Body of pancreas (tissue), 4 donors: ENCODE measurements at regions not wholly inside any gene's neighbourhood (a gene's known extent, or its start where the extent isn't known, plus 50 kb on each side); places are given as distances from the start of the nearest gene placed in this dataset.

Experiments
- ATAC-seq: fragments of 150-250 bp; one replicate; pipeline ENCODE4 v1.9.1; 2016
- DNase-seq, 4 donors: peaks; one replicate each; pipeline ENCODE4 v3.0.0-alpha.2; 2019
- H3K27ac ChIP-seq, 4 donors: fragments of 200-600 bp; sonication (generic); 1 replicate in 3 of 4; 2 replicates in 1 of 4; pipeline versions ENCODE4 v1.5.1 to v1.6.1; 2016 to 2019; ENCODE audit warnings: mild to moderate bottlenecking in 1 of 4, mixed read lengths in 1 of 4, moderate library complexity in 1 of 4
- H3K27me3 ChIP-seq, 2 donors: fragments of 200-600 bp; sonication (generic); one replicate each; pipeline ENCODE4 v1.6.0; 2016; ENCODE audit warnings: mild to moderate bottlenecking in 1 of 2
- H3K36me3 ChIP-seq, 2 donors: fragments of 200-600 bp; sonication (generic); replicated peaks in 1 of 2; 2 replicates each; pipeline ENCODE4 v1.5.1; 2016; ENCODE audit warnings: low read depth in 2 of 2; ENCODE audit not compliant: insufficient read depth in 1 of 2
- H3K4me1 ChIP-seq: fragments of 200-600 bp; sonication (generic); one replicate; pipeline ENCODE4 v1.6.0; 2016
- H3K4me3 ChIP-seq, 2 donors: fragments of 200-600 bp; sonication (generic); 1 replicate in 1 of 2; 2 replicates in 1 of 2; pipeline ENCODE4 v1.5.1; 2016 to 2019
- H3K9me3 ChIP-seq, 3 donors: fragments of 200-600 bp; sonication (generic); 1 replicate in 2 of 3; 2 replicates in 1 of 3; pipeline ENCODE4 v1.5.1; 2016
- POLR2A ChIP-seq, 3 donors: fragments of 450-650 bp; IDR thresholded peaks; one replicate each; pipeline ENCODE4 v1.6.1; 2016; ENCODE audit warnings: antibody characterized with exemption in 3 of 3, mild to moderate bottlenecking in 2 of 3
- WGBS, 2 donors: methylation state at CpG; one replicate each; pipeline ENCODE4 v1.1.5; 2017; 5-methylcytosine and 5-hydroxymethylcytosine counted together
- intact Hi-C: fragments of 100-400 bp; cut with DNase I; formaldehyde crosslinking; loops from one replicate; pipeline ENCODE4 v1.15.1; 2023
- TF ChIP-seq, protein P1 (sequence below), 7 experiments: fragments of 450-650 bp in 4 of 7; fragments of 200-600 bp in 3 of 7; sonication (generic) in 3 of 7; IDR thresholded peaks; one replicate each; pipeline ENCODE4 v1.5.1; 2016 to 2019; ENCODE audit warnings: antibody characterized with exemption in 7 of 7

DNA sequence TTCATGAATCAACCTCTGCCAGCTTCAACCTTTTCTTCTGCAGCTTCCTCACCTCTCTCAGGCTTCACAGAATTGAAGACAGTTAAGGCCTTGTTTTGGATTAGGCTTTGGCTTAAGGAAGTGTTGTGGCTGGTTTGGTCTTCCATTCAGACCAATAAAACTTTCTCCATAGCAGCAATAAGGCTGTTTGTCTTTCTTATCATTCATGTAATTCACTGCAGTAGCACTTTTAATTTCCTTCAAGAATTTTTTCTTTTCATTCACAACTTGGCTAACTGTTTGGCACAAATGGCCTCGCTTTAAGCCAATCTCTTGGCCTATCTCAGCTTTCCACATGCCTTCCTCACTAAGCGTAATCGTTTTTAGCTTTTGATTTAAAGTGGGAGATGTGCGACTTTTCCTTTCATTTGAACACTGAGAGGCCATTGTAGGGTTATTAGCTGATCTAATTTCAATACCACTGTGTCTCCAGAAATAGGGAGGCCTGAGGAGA, 229.5 kb downstream of the IPO8 start:
- TF ChIP-seq POLR2A (IDR thresholded peaks at IDR 0.05), result no peak
- TF ChIP-seq, protein P1, sequence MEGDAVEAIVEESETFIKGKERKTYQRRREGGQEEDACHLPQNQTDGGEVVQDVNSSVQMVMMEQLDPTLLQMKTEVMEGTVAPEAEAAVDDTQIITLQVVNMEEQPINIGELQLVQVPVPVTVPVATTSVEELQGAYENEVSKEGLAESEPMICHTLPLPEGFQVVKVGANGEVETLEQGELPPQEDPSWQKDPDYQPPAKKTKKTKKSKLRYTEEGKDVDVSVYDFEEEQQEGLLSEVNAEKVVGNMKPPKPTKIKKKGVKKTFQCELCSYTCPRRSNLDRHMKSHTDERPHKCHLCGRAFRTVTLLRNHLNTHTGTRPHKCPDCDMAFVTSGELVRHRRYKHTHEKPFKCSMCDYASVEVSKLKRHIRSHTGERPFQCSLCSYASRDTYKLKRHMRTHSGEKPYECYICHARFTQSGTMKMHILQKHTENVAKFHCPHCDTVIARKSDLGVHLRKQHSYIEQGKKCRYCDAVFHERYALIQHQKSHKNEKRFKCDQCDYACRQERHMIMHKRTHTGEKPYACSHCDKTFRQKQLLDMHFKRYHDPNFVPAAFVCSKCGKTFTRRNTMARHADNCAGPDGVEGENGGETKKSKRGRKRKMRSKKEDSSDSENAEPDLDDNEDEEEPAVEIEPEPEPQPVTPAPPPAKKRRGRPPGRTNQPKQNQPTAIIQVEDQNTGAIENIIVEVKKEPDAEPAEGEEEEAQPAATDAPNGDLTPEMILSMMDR (IDR thresholded peaks at IDR 0.05), result no peak
- intact Hi-C loops, result no loop called here
- H3K36me3 ChIP-seq, result no peaks in the 10 kb centered on the region
- WGBS, 2 donors, result 76 to 85% methylated on average over 4 of the region's 4 CpGs
- no peak overlapping the region for H3K4me3 ChIP-seq
- H3K27me3 ChIP-seq, result no peaks in the 10 kb centered on the region
- no peaks in the 10 kb centered on the region for H3K9me3 ChIP-seq
- no peak for DNase-seq
- no peak for ATAC-seq
- H3K27ac ChIP-seq, result no peak overlapping the region
- no peaks in the 10 kb centered on the region for H3K4me1 ChIP-seq

DNA sequence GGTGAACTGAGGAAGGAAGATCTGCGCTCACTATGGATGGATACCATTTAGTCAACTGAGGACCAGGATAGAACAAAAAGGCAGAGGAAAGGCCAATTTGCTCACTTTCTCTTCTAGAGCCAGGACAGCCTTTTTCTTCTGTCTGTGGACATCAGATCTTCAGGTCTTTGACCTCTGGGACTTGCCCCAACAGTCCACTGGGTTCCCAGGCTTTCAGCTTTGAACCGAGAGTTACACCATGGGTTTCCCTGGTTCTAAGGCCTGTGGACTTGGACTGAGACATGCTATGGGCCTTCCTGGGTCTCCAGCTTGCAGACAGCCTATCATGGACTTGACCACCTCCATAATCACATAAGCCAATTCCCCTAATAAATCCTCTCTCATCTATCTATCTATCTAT, 232.0 kb downstream of the IPO8 start:
- ATAC-seq, result no peak
- TF ChIP-seq POLR2A (IDR thresholded peaks at IDR 0.05), result no peak
- TF ChIP-seq, protein P1 (IDR thresholded peaks at IDR 0.05), result no peak

DNA sequence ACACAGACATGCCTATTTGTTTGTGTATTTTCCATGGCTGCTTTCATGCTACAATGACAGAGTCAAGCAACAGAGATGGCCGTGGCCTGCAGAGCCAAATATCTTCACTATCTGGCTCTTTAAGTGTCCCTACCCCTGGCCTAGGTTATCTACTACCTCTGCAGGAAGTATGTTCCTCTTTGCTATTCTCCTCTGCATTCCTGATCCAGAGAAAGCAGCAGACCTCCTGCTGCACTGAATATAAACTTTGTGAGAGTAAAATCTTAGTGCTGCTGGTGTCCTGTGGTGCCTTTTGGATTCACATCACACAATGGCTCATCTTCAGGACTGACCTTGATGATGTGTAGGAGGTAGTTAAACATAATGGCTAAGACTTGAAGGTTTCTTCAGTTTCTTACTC, 233.4 kb downstream of the IPO8 start:
- H3K27me3 ChIP-seq, result no peaks in the 10 kb centered on the region
- H3K27ac ChIP-seq, result no peak overlapping the region
- H3K36me3 ChIP-seq, result no peaks in the 10 kb centered on the region
- WGBS, 2 donors, result 71 to 89% methylated on average over 1 of the region's 1 CpG
- ATAC-seq (no peak), DNase-seq (no peak)
- intact Hi-C loops, result no loop called here
- no peak overlapping the region for H3K4me3 ChIP-seq
- H3K9me3 ChIP-seq, result no peaks in the 10 kb centered on the region
- no peaks in the 10 kb centered on the region for H3K4me1 ChIP-seq
- TF ChIP-seq, protein P1 (IDR thresholded peaks at IDR 0.05), result no peak
- no peak for TF ChIP-seq POLR2A (IDR thresholded peaks at IDR 0.05)

More for the DNA sequence above, 232.0 kb downstream of the IPO8 start:
- 47 to 96% methylated on average over 2 of the region's 2 CpGs for WGBS, 2 donors
- Histone ChIP-seq H3K4me1 (no peaks in the 10 kb centered on the region), H3K9me3 (no peaks in the 10 kb centered on the region), H3K27ac (no peak overlapping the region), H3K36me3 (no peaks in the 10 kb centered on the region), H3K4me3 (no peak overlapping the region), H3K27me3 (no peaks in the 10 kb centered on the region)
- DNase-seq, result no peak
- intact Hi-C loops, result no loop called here

DNA sequence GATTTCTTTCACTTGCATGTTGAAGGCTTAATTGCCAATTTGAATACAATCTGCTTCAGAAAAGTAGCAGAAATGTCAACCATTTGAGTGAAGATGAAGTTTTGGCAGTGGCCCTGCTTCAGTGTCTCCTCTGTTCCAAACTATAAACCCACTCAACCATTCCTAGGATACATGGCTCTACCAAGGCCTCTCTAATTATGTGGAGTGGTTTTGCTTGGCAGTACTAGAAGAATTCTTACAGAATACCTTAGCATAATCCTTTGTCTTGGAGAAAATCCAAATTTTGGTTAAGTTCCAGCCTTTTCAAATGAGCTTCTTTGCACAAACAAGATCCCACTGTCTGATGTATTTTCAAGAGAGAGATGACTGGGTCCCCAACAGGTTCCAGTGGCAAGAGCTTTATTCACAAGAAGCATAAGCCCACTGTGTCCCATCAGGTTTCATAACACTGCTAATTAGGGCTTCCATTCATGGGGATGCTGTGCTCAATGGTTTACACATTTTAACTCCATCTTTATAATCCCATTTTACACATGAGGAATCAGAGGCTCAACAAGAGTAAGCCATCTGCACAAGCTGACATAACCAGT, 234.5 kb downstream of the IPO8 start:
- intact Hi-C loops, result no loop called here
- Histone ChIP-seq H3K27ac (no peak overlapping the region), H3K4me1 (no peaks in the 10 kb centered on the region), H3K4me3 (no peak overlapping the region), H3K27me3 (no peaks in the 10 kb centered on the region), H3K36me3 (no peaks in the 10 kb centered on the region), H3K9me3 (no peaks in the 10 kb centered on the region)
- no peak for DNase-seq
- no peak for ATAC-seq
- TF ChIP-seq, protein P1 (IDR thresholded peaks at IDR 0.05), result no peak
- no peak for TF ChIP-seq POLR2A (IDR thresholded peaks at IDR 0.05)

DNA sequence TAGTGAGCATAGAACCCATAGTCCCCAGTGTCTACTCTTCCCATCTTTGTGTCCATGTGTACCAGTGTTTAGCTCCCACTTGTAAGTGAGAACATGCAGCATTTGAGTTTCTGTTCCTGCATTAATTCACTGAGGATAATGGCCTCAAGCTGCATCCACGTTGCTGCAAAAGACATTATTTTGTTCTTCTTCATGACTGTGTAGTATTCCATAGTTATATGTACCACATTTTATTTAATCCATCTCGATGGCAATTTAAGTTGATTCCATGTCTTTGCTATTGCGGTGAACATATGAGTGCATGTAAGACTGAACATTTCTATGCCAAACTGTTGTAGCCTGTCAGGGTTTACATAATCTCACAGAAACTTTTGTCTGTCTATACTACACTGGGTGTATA, 237.2 kb downstream of the IPO8 start:
- Histone ChIP-seq H3K27ac (no peak overlapping the region), H3K4me3 (no peak overlapping the region), H3K9me3 (no peaks in the 10 kb centered on the region), H3K4me1 (no peaks in the 10 kb centered on the region), H3K27me3 (no peaks in the 10 kb centered on the region), H3K36me3 (no peaks in the 10 kb centered on the region)
- ATAC-seq (no peak), DNase-seq (no peak)
- intact Hi-C loops, result no loop called here
- 76 to 81% methylated on average over 3 of the region's 3 CpGs for WGBS, 2 donors
- no peak for TF ChIP-seq POLR2A (IDR thresholded peaks at IDR 0.05)
- TF ChIP-seq, protein P1 (IDR thresholded peaks at IDR 0.05), result no peak
